Immature natural killer cell (primary cell): ENCODE measurements at regions not wholly inside any gene's neighbourhood (a gene's known extent, or its start where the extent isn't known, plus 50 kb on each side); places are given as distances from the start of the nearest gene placed in this dataset.
"Not testable (repeated sequence)": the region's sequence is repeated elsewhere in the genome, so short reads cannot be mapped to it uniquely, and the experiment has no call there.

ENCODE experiments used
- DNase-seq, 3 donors: peaks; one replicate each; pipeline ENCODE4 v3.0.0; 2022; ENCODE audit warnings: mixed read lengths in 1 of 3
- H3K27ac Mint-ChIP-seq, 6 donors: one replicate each; pipeline ENCODE4 v1.8.0; 2020; ENCODE audit warnings: mixed read lengths in 6 of 6, mild to moderate bottlenecking in 5 of 6, inconsistent platforms in 4 of 6, moderate library complexity in 3 of 6
- H3K27me3 Mint-ChIP-seq, 3 donors: one replicate each; pipeline ENCODE4 v1.8.0; 2020 to 2021; ENCODE audit warnings: low read depth in 3 of 3, mild to moderate bottlenecking in 3 of 3, mixed read lengths in 3 of 3, moderate library complexity in 3 of 3, inconsistent platforms in 1 of 3
- H3K36me3 Mint-ChIP-seq, 3 donors: one replicate each; pipeline ENCODE4 v1.8.0; 2020; ENCODE audit warnings: mixed read lengths in 3 of 3, inconsistent platforms in 2 of 3, mild to moderate bottlenecking in 2 of 3
- H3K4me1 Mint-ChIP-seq, 2 donors: one replicate each; pipeline ENCODE4 v1.8.0; 2020; ENCODE audit warnings: inconsistent platforms in 2 of 2, mild to moderate bottlenecking in 2 of 2, mixed read lengths in 2 of 2, moderate library complexity in 1 of 2
- H3K4me3 Mint-ChIP-seq, 5 donors: one replicate each; pipeline ENCODE4 v1.8.0; 2020; ENCODE audit warnings: mild to moderate bottlenecking in 5 of 5, mixed read lengths in 5 of 5, inconsistent platforms in 3 of 5, moderate library complexity in 3 of 5
- H3K9me3 Mint-ChIP-seq, 6 donors: one replicate each; pipeline ENCODE4 v1.8.0; 2020; ENCODE audit warnings: mild to moderate bottlenecking in 6 of 6, mixed read lengths in 6 of 6, inconsistent platforms in 4 of 6, moderate library complexity in 3 of 6

GRCh38 chr3:87848003-87848402, 210.8 kb downstream of the CGGBP1 start:
- H3K4me3 Mint-ChIP-seq: no peak overlapping the region
- peaks cover 0 to 6% (median 0%) of the 10 kb centered on the region in 6 donors for H3K9me3 Mint-ChIP-seq
- H3K36me3 Mint-ChIP-seq: no peaks in the 10 kb centered on the region
- no peaks in the 10 kb centered on the region for H3K27me3 Mint-ChIP-seq
- H3K27ac Mint-ChIP-seq: no peak overlapping the region
- no peaks in the 10 kb centered on the region for H3K4me1 Mint-ChIP-seq
- DNase-seq: no peak

GRCh38 chr3:87837076-87837475, 221.7 kb downstream of the CGGBP1 start:
- Mint-ChIP-seq H3K36me3 (no peaks in the 10 kb centered on the region), H3K4me1 (no peaks in the 10 kb centered on the region), H3K27ac (no peak overlapping the region), H3K9me3 (peaks cover 2 to 12% (median 4%) of the 10 kb centered on the region in 6 donors), H3K27me3 (no peaks in the 10 kb centered on the region), H3K4me3 (no peak overlapping the region)
- DNase-seq: no peak

DNA sequence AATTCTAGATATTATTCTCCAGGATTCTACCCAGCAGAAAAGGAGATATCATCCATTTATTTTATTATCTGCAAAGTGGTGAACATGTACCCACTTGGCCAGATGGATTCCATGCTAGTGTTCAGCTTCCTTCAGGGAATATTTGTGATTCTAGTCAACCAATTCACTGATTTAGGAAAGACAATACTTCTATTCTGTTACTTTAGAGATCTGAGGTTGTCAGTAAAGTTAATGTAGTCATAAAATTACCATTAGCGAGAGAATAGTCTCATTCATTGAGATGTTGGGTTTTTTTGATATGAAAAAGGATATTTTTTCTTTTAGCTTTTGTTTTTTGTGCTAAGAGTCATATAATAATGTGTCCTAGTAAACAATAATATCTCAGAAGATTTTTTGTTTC, 222.8 kb downstream of the CGGBP1 start:
- H3K4me3 Mint-ChIP-seq: no peak overlapping the region
- peaks cover 2 to 12% (median 4%) of the 10 kb centered on the region in 6 donors for H3K9me3 Mint-ChIP-seq
- H3K27ac Mint-ChIP-seq: no peak overlapping the region
- no peaks in the 10 kb centered on the region for H3K4me1 Mint-ChIP-seq
- H3K27me3 Mint-ChIP-seq: no peaks in the 10 kb centered on the region
- H3K36me3 Mint-ChIP-seq: no peaks in the 10 kb centered on the region
- DNase-seq: no peak

- Mint-ChIP-seq H3K36me3 (no peaks in the 10 kb centered on the region), H3K4me3 (no peak overlapping the region), H3K9me3 (peaks cover 2 to 12% (median 4%) of the 10 kb centered on the region in 6 donors), H3K27ac (peak overlapping the region in 1 of 6 donors; percentile 7), H3K4me1 (no peaks in the 10 kb centered on the region), H3K27me3 (no peaks in the 10 kb centered on the region)
- no peak for DNase-seq
These were observed 223.6 kb downstream of the CGGBP1 start for GRCh38 chr3:87835236-87835635.

GRCh38 chr3:87834327-87834726, 224.5 kb downstream of the CGGBP1 start:
- H3K4me3 Mint-ChIP-seq: no peak overlapping the region
- H3K27me3 Mint-ChIP-seq: no peaks in the 10 kb centered on the region
- H3K4me1 Mint-ChIP-seq: no peaks in the 10 kb centered on the region
- no peak overlapping the region for H3K27ac Mint-ChIP-seq
- H3K36me3 Mint-ChIP-seq: no peaks in the 10 kb centered on the region
- peaks cover 0 to 4% (median 0%) of the 10 kb centered on the region in 6 donors for H3K9me3 Mint-ChIP-seq
- DNase-seq: no peak

GRCh38 chr3:87833039-87833377, 225.8 kb downstream of the CGGBP1 start:
- DNase-seq: no peak
- Mint-ChIP-seq H3K4me3 (no peak overlapping the region), H3K27ac (no peak overlapping the region), H3K36me3 (no peaks in the 10 kb centered on the region), H3K4me1 (no peaks in the 10 kb centered on the region), H3K9me3 (no peaks in the 10 kb centered on the region), H3K27me3 (no peaks in the 10 kb centered on the region)

GRCh38 chr3:87828046-87828445, 230.8 kb downstream of the CGGBP1 start:
- no peak overlapping the region for H3K27ac Mint-ChIP-seq
- H3K4me1 Mint-ChIP-seq: no peaks in the 10 kb centered on the region
- peaks cover 0 to 2% (median 0%) of the 10 kb centered on the region in 3 donors for H3K27me3 Mint-ChIP-seq
- H3K9me3 Mint-ChIP-seq: no peaks in the 10 kb centered on the region
- peaks cover 0 to 4% (median 0%) of the 10 kb centered on the region in 3 donors for H3K36me3 Mint-ChIP-seq
- DNase-seq: no peak
- H3K4me3 Mint-ChIP-seq: no peak overlapping the region

- Mint-ChIP-seq H3K27me3 (peaks cover 0 to 2% (median 1%) of the 10 kb centered on the region in 3 donors), H3K27ac (no peak overlapping the region), H3K4me3 (no peak overlapping the region), H3K36me3 (peaks cover 0 to 4% (median 0%) of the 10 kb centered on the region in 3 donors), H3K4me1 (no peaks in the 10 kb centered on the region), H3K9me3 (no peaks in the 10 kb centered on the region)
- DNase-seq: no peak
These were observed 236.2 kb downstream of the CGGBP1 start for GRCh38 chr3:87822563-87822962.

- H3K27ac Mint-ChIP-seq, DNase-seq, H3K4me1 Mint-ChIP-seq, H3K36me3 Mint-ChIP-seq, H3K4me3 Mint-ChIP-seq, H3K9me3 Mint-ChIP-seq, H3K27me3 Mint-ChIP-seq: not testable (repeated sequence)
These were observed 245.3 kb downstream of the CGGBP1 start for GRCh38 chr3:87813503-87813902.

DNA sequence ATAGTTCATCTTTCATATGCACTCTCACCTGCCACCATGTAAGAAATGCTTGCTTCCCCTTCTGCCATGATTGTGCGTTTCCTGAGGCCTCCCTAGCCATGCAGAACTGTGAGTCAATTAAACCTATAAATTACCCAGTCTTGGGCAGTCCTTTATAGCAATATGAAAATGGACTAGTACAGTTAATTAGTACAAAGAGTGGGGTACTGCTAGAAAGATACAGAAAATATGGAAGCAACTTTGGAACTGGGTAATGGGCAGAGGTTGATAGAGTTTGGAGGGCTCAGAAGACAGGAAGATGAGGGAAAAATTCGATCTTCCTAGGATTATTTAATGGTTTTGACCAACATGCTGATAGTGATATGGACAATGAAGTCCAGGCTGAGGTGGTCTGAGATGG, 246.9 kb downstream of the CGGBP1 start:
- no peak overlapping the region for H3K27ac Mint-ChIP-seq
- peaks cover 0 to 2% (median 0%) of the 10 kb centered on the region in 3 donors for H3K27me3 Mint-ChIP-seq
- peaks cover 0 to 2% of the 10 kb centered on the region in 2 donors for H3K4me1 Mint-ChIP-seq
- peaks cover 0 to 4% (median 0%) of the 10 kb centered on the region in 3 donors for H3K36me3 Mint-ChIP-seq
- DNase-seq: no peak
- no peak overlapping the region for H3K4me3 Mint-ChIP-seq
- H3K9me3 Mint-ChIP-seq: peaks cover 0 to 8% (median 4%) of the 10 kb centered on the region in 6 donors

DNA sequence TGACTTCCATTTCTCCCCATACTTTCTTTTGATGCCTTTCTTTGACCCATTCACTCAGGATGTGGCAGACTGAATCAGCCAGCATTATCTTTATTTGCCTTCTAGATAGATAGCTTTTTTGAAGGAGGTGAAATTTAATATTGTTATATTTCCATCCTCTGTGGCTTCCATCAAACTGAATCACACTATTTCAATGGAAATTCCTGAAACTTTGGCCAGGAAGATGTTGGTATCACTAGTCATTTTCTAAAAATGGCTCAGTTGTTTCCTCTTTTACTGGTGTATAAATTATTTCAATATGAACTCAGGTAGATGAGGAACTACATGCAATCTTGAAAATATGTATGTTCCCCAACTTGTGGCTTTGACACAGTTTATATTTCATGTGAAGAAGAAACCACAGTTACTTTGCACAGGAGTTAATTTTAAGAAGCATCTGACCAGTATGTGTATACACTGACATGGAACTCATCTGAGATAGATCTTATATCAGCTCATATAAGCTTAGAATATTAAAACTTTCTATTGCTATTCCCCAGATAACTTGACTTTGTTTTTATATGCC, 248.3 kb downstream of the CGGBP1 start:
- H3K36me3 Mint-ChIP-seq: peaks cover 0 to 4% (median 0%) of the 10 kb centered on the region in 3 donors

GRCh38 chr3:87805670-87806069, 253.1 kb downstream of the CGGBP1 start:
- H3K4me3 Mint-ChIP-seq: no peak overlapping the region
- peaks cover 4 to 17% of the 10 kb centered on the region in 2 donors for H3K4me1 Mint-ChIP-seq
- H3K9me3 Mint-ChIP-seq: peaks cover 0 to 6% (median 0%) of the 10 kb centered on the region in 6 donors
- no peaks in the 10 kb centered on the region for H3K27me3 Mint-ChIP-seq
- no peak overlapping the region for H3K27ac Mint-ChIP-seq
- DNase-seq: no peak
- H3K36me3 Mint-ChIP-seq: no peaks in the 10 kb centered on the region

More for the DNA sequence above, 248.3 kb downstream of the CGGBP1 start:
- peaks cover 0 to 2% (median 0%) of the 10 kb centered on the region in 3 donors for H3K27me3 Mint-ChIP-seq
- H3K4me3 Mint-ChIP-seq: no peak overlapping the region
- peaks cover 4 to 17% of the 10 kb centered on the region in 2 donors for H3K4me1 Mint-ChIP-seq
- DNase-seq: no peak
- peaks cover 0 to 8% (median 4%) of the 10 kb centered on the region in 6 donors for H3K9me3 Mint-ChIP-seq
- H3K27ac Mint-ChIP-seq: no peak overlapping the region

GRCh38 chr3:87801409-87801808, 257.4 kb downstream of the CGGBP1 start:
- Mint-ChIP-seq H3K27me3 (peaks cover 0 to 6% (median 5%) of the 10 kb centered on the region in 3 donors), H3K9me3 (peaks cover 0 to 8% (median 0%) of the 10 kb centered on the region in 6 donors), H3K27ac (no peak overlapping the region), H3K4me1 (peaks cover 3 to 25% of the 10 kb centered on the region in 2 donors), H3K4me3 (no peak overlapping the region), H3K36me3 (no peaks in the 10 kb centered on the region)
- DNase-seq: no peak

DNA sequence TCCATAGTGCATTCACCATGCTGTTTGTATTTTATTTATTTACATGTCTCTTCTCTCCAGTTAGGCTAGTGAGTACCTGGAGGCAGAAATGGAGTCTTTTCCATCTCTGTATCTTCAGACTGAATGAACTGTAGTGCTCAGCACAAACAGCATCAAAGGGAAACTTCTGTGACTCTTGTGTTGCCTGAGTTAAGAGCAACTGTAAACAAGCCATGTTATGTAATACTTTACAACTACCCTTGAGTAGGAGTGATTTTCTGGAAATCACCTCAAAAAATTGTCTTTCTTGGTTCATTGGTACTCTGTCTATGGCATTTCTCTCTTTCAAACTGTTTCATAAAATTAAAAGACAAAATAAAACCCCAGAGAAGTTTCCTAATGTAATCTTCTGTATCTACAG, 258.3 kb downstream of the CGGBP1 start:
- H3K27ac Mint-ChIP-seq: no peak overlapping the region
- peaks cover 0 to 5% (median 0%) of the 10 kb centered on the region in 6 donors for H3K9me3 Mint-ChIP-seq
- H3K4me1 Mint-ChIP-seq: peaks cover 8 to 25% of the 10 kb centered on the region in 2 donors
- H3K27me3 Mint-ChIP-seq: peaks cover 0 to 9% (median 6%) of the 10 kb centered on the region in 3 donors
- no peak overlapping the region for H3K4me3 Mint-ChIP-seq
- no peaks in the 10 kb centered on the region for H3K36me3 Mint-ChIP-seq
- DNase-seq: no peak

DNA sequence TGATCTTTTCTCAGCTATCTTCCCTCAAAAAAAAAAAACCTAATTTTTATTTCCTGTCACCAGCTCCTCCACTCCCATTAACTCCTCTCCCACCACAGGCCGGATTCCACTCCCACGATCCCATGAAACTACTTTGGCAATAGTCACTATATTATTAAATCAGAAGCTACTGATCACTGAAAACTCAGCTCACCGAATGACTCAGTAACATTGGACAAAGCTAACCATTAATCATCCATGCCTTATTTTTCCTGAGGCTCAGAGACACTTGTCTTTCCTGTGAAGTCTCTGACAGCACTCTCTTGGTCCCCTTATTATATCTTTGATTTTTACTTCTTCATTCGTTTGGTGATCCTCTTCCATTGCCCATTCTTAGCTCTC, 260.2 kb downstream of the CGGBP1 start:
- Mint-ChIP-seq H3K4me1 (peaks cover 9 to 33% of the 10 kb centered on the region in 2 donors), H3K27me3 (peaks cover under 1 to 21% (median 12%) of the 10 kb centered on the region in 3 donors), H3K36me3 (no peaks in the 10 kb centered on the region), H3K27ac (no peak overlapping the region), H3K4me3 (no peak overlapping the region), H3K9me3 (peaks cover 0 to 6% (median 0%) of the 10 kb centered on the region in 6 donors)
- no peak for DNase-seq
